H9 (cell line): ENCODE measurements at regions not wholly inside any gene's neighbourhood (a gene's known extent, or its start where the extent isn't known, plus 50 kb on each side); places are given as distances from the start of the nearest gene placed in this dataset.

Experiments used
- DNase-seq: peaks from one replicate; pipeline ENCODE4 v3.0.0-alpha.2; 2017
- H2AFZ ChIP-seq: one replicate; pipeline ENCODE4 v1.6.1; 2013; ENCODE audit warnings: mild to moderate bottlenecking, low read length, control low read depth, moderate library complexity
- H2AK5ac ChIP-seq: 2 replicates; pipeline ENCODE4 v1.6.1; 2013; ENCODE audit warnings: low read length, control low read depth, mixed read lengths; ENCODE audit not compliant: insufficient read length
- H2BK120ac ChIP-seq: one replicate; pipeline ENCODE4 v1.6.1; 2013; ENCODE audit warnings: low read depth, mild to moderate bottlenecking, low read length, control low read depth, inconsistent platforms; ENCODE audit not compliant: poor library complexity, severe bottlenecking
- H2BK12ac ChIP-seq: 2 replicates; pipeline ENCODE4 v1.6.1; 2013; ENCODE audit warnings: low read length, control low read depth, mixed read lengths, low read depth; ENCODE audit not compliant: insufficient read length
- H2BK15ac ChIP-seq: 2 replicates; pipeline ENCODE4 v1.6.1; 2013; ENCODE audit warnings: low read depth, low read length, control low read depth
- H2BK20ac ChIP-seq: one replicate; pipeline ENCODE4 v1.6.1; 2013; ENCODE audit warnings: low read depth, mild to moderate bottlenecking, low read length, control low read depth, inconsistent platforms; ENCODE audit not compliant: poor library complexity, severe bottlenecking
- H2BK5ac ChIP-seq: 2 replicates; pipeline ENCODE4 v1.6.1; 2013; ENCODE audit warnings: low read length, control low read depth, mixed read lengths; ENCODE audit not compliant: insufficient read length
- H3K14ac ChIP-seq: 2 replicates; pipeline ENCODE4 v1.6.1; 2013; ENCODE audit warnings: low read length, control low read depth; ENCODE audit not compliant: insufficient read depth
- H3K18ac ChIP-seq: 2 replicates; pipeline ENCODE4 v1.6.1; 2013; ENCODE audit warnings: low read depth, mild to moderate bottlenecking, mixed read lengths, low read length, control low read depth; ENCODE audit not compliant: insufficient read length
- H3K23ac ChIP-seq: 2 replicates; pipeline ENCODE4 v1.6.1; 2013; ENCODE audit warnings: low read length, control low read depth, mixed read lengths, low read depth; ENCODE audit not compliant: insufficient read length
- H3K23me2 ChIP-seq: 2 replicates; pipeline ENCODE4 v1.6.1; 2013; ENCODE audit warnings: low read depth, mild to moderate bottlenecking, mixed read lengths, low read length, control low read depth; ENCODE audit not compliant: insufficient read length, poor library complexity, severe bottlenecking
- H3K27ac ChIP-seq: 2 replicates; pipeline ENCODE4 v1.5.1; 2013; ENCODE audit warnings: low read length, control low read depth, mixed read lengths, low read depth; ENCODE audit not compliant: insufficient read length
- H3K27me3 ChIP-seq: 2 replicates; pipeline ENCODE4 v1.6.1; 2013; ENCODE audit warnings: low read length, control low read depth, inconsistent platforms; ENCODE audit not compliant: insufficient read depth
- H3K4ac ChIP-seq: 2 replicates; pipeline ENCODE4 v1.6.1; 2013; ENCODE audit warnings: low read depth, mild to moderate bottlenecking, control low read depth, inconsistent platforms, low read length, moderate library complexity
- H3K4me1 ChIP-seq: 2 replicates; pipeline ENCODE4 v1.6.1; 2013; ENCODE audit warnings: low read length, control low read depth, inconsistent platforms; ENCODE audit not compliant: insufficient read depth
- H3K4me2 ChIP-seq: 2 replicates; pipeline ENCODE4 v1.6.1; 2013; ENCODE audit warnings: low read length, control low read depth, mixed read lengths; ENCODE audit not compliant: insufficient read length, insufficient read depth
- H3K56ac ChIP-seq: 2 replicates; pipeline ENCODE4 v1.6.1; 2013; ENCODE audit warnings: low read depth, mild to moderate bottlenecking, mixed read lengths, low read length, control low read depth; ENCODE audit not compliant: insufficient read length
- H3K79me1 ChIP-seq: 2 replicates; pipeline ENCODE4 v1.6.1; 2013; ENCODE audit warnings: low read depth, mild to moderate bottlenecking, moderate library complexity, low read length, control low read depth, inconsistent platforms; ENCODE audit not compliant: insufficient read depth, poor library complexity, severe bottlenecking
- H3K79me2 ChIP-seq: 2 replicates; pipeline ENCODE4 v1.6.1; 2013; ENCODE audit warnings: low read length, control low read depth, inconsistent platforms; ENCODE audit not compliant: insufficient read depth
- H3K9ac ChIP-seq: 2 replicates; pipeline ENCODE4 v1.6.1; 2013; ENCODE audit warnings: low read length, control low read depth, mixed read lengths; ENCODE audit not compliant: insufficient read length; ENCODE audit errors: extremely low read depth
- H3K9me3 ChIP-seq: one replicate; pipeline ENCODE4 v1.6.1; 2013; ENCODE audit warnings: low read depth, low read length, inconsistent platforms; ENCODE audit not compliant: control insufficient read depth
- H3T11ph ChIP-seq: one replicate; pipeline ENCODE4 v1.6.1; 2013; ENCODE audit warnings: mild to moderate bottlenecking, low read length, control low read depth, inconsistent platforms
- H4K20me1 ChIP-seq: one replicate; pipeline ENCODE4 v1.6.1; 2013; ENCODE audit not compliant: control insufficient read depth, insufficient read length, insufficient read depth
- H4K5ac ChIP-seq: 2 replicates; pipeline ENCODE4 v1.6.1; 2013; ENCODE audit warnings: low read depth, mild to moderate bottlenecking, mixed read lengths, low read length, control low read depth; ENCODE audit not compliant: insufficient read length
- H4K8ac ChIP-seq: replicated peaks from 2 replicates; pipeline ENCODE4 v1.6.1; 2013; ENCODE audit warnings: low read length, control low read depth, mixed read lengths, low read depth; ENCODE audit not compliant: insufficient read length
- H4K91ac ChIP-seq: 2 replicates; pipeline ENCODE4 v1.6.1; 2013; ENCODE audit warnings: low read depth, mild to moderate bottlenecking, moderate library complexity, mixed read lengths, low read length, control low read depth; ENCODE audit not compliant: insufficient read length
- H3K27ac Mint-ChIP-seq, 3 experiments: 2 replicates in 2 of 3; 3 replicates in 1 of 3; pipeline ENCODE4 v1.8.0; 2020 to 2021; ENCODE audit warnings: mixed read lengths in 3 of 3, mild to moderate bottlenecking in 1 of 3, moderate library complexity in 1 of 3
- H3K27me3 Mint-ChIP-seq: 2 replicates; pipeline ENCODE4 v1.8.0; 2021; ENCODE audit warnings: low read depth, mild to moderate bottlenecking, moderate library complexity, mixed read lengths
- H3K36me3 Mint-ChIP-seq, 3 experiments: 2 replicates in 2 of 3; 3 replicates in 1 of 3; pipeline ENCODE4 v1.8.0; 2020 to 2021; ENCODE audit warnings: low read depth in 3 of 3, mixed read lengths in 3 of 3; ENCODE audit not compliant: insufficient read depth in 1 of 3
- H3K4me1 Mint-ChIP-seq, 2 experiments: 2 replicates each; pipeline ENCODE4 v1.8.0; 2020; ENCODE audit warnings: mixed read lengths in 2 of 2
- H3K4me3 Mint-ChIP-seq, 2 experiments: 2 replicates in 1 of 2; 3 replicates in 1 of 2; pipeline ENCODE4 v1.8.0; 2020 to 2021; ENCODE audit warnings: mild to moderate bottlenecking in 2 of 2, mixed read lengths in 2 of 2, moderate library complexity in 1 of 2
- H3K9me3 Mint-ChIP-seq, 2 experiments: 2 replicates in 1 of 2; 3 replicates in 1 of 2; pipeline ENCODE4 v1.8.0; 2020; ENCODE audit warnings: mild to moderate bottlenecking in 2 of 2, mixed read lengths in 2 of 2, moderate library complexity in 1 of 2
- CTCF ChIP-seq: fragments of 200-600 bp; sonication (generic); conservative IDR thresholded peaks from 3 replicates; pipeline ENCODE4 v1.8.0; 2021; ENCODE audit warnings: antibody characterized with exemption, mild to moderate bottlenecking
- WGBS: extraction: QIAGEN DNeasy Blood & Tissue Kit; methylation state at CpG from one replicate; pipeline ENCODE4 v1.1.7; 2013; ENCODE audit warnings: missing lambda C conversion rate, low lambda C conversion rate, mixed read lengths; ENCODE audit not compliant: insufficient read length; ENCODE audit errors: extremely low coverage; 5-methylcytosine and 5-hydroxymethylcytosine counted together

GRCh38 chr6:146910611-146911010, 293.6 kb upstream of the STXBP5 start:
- WGBS = no CpG with 5 or more reads among the region's 2 CpGs
- Mint-ChIP-seq H3K27ac (no peak overlapping the region; a peak in 2 of 7 replicates), H3K27me3 (no peaks in the 10 kb centered on the region), H3K36me3 (no peaks in the 10 kb centered on the region), H3K4me1 (peaks cover 15 to 24% of the 10 kb centered on the region in 2 experiments), H3K9me3 (no peaks in the 10 kb centered on the region), H3K4me3 (no peak overlapping the region)
- no peak overlapping the region for H2BK20ac ChIP-seq
- H2AK5ac ChIP-seq = no peak overlapping the region
- no peaks in the 10 kb centered on the region for H3K79me1 ChIP-seq
- no peaks in the 10 kb centered on the region for H3K27me3 ChIP-seq
- no peak for DNase-seq
- no peak overlapping the region for H3K27ac ChIP-seq
- no peak overlapping the region for H3K4me2 ChIP-seq
- H3K23me2 ChIP-seq = no peaks in the 10 kb centered on the region
- no peak overlapping the region for H3K56ac ChIP-seq
- H4K91ac ChIP-seq = no peak overlapping the region
- no peak overlapping the region for H3K9ac ChIP-seq
- no peak overlapping the region for H4K8ac ChIP-seq
- TF ChIP-seq CTCF = no peak
- no peak overlapping the region for H2AFZ ChIP-seq
- no peak overlapping the region for H2BK12ac ChIP-seq
- H3K79me2 ChIP-seq = no peaks in the 10 kb centered on the region
- H3T11ph ChIP-seq = no peak overlapping the region
- no peak overlapping the region for H4K5ac ChIP-seq
- H3K4me1 ChIP-seq = peaks cover 8% of the 10 kb centered on the region
- H4K20me1 ChIP-seq = no peaks in the 10 kb centered on the region
- no peak overlapping the region for H3K14ac ChIP-seq
- H2BK5ac ChIP-seq = no peak overlapping the region
- H2BK15ac ChIP-seq = no peak overlapping the region
- H3K23ac ChIP-seq = no peak overlapping the region
- H3K4ac ChIP-seq = no peak overlapping the region
- H2BK120ac ChIP-seq = no peak overlapping the region
- no peak overlapping the region for H3K18ac ChIP-seq
- H3K9me3 ChIP-seq = no peaks in the 10 kb centered on the region
